ENCODE measurements at regions not wholly inside any gene's neighbourhood (a gene's known extent, or its start where the extent isn't known, plus 50 kb on each side); places are given as distances from the start of the nearest gene placed in this dataset.

- no peak for DNase-seq (ENCODE audit: low read depth)
Measured at GRCh38 chrX:10079231-10079630, 77.5 kb upstream of the CLCN4 start.

- no peak for DNase-seq (ENCODE audit: low read depth)
Measured at GRCh38 chrX:10083809-10084208, 73.0 kb upstream of the CLCN4 start.

GRCh38 chrX:10085223-10085622 is 71.6 kb upstream of the CLCN4 start:
- DNase-seq (ENCODE audit: low read depth) = peak; percentile 9

GRCh38 chrX:10086676-10087075 is 70.1 kb upstream of the CLCN4 start:
- no peak for DNase-seq (ENCODE audit: low read depth)

GRCh38 chrX:10087391-10087790 is 69.4 kb upstream of the CLCN4 start:
- DNase-seq (ENCODE audit: low read depth) = no peak

- DNase-seq (ENCODE audit: low read depth) = peak; percentile 56
Measured at GRCh38 chrX:10089378-10089795, 67.4 kb upstream of the CLCN4 start.

GRCh38 chrX:10090319-10090718 is 66.5 kb upstream of the CLCN4 start:
- no peak for DNase-seq (ENCODE audit: low read depth)

GRCh38 chrX:10095246-10095645 is 61.5 kb upstream of the CLCN4 start:
- no peak for DNase-seq (ENCODE audit: low read depth)

- no peak for DNase-seq (ENCODE audit: low read depth)
Measured at GRCh38 chrX:10095698-10096432, 60.9 kb upstream of the CLCN4 start.

GRCh38 chrX:10098270-10098713 is 58.5 kb upstream of the CLCN4 start:
- no peak for DNase-seq (ENCODE audit: low read depth)

GRCh38 chrX:10099411-10099810 is 57.4 kb upstream of the CLCN4 start:
- no peak for DNase-seq (ENCODE audit: low read depth)

- DNase-seq (ENCODE audit: low read depth) = no peak
Measured at GRCh38 chrX:10101269-10101668, 55.5 kb upstream of the CLCN4 start.

GRCh38 chrX:10102046-10102704 is 54.6 kb upstream of the CLCN4 start:
- DNase-seq (ENCODE audit: low read depth) = no peak

- peak; percentile 19 for DNase-seq (ENCODE audit: low read depth)
Measured at GRCh38 chrX:10103023-10103422, 53.8 kb upstream of the CLCN4 start.

- no peak for DNase-seq (ENCODE audit: low read depth)
Measured at GRCh38 chrX:10104958-10105658, 51.7 kb upstream of the CLCN4 start.

- no peak for DNase-seq (ENCODE audit: low read depth)
Measured at GRCh38 chrX:10106806-10107205, 50.0 kb upstream of the CLCN4 start.
